ENCODE measurements at regions not wholly inside any gene's neighbourhood (a gene's known extent, or its start where the extent isn't known, plus 50 kb on each side); places are given as distances from the start of the nearest gene placed in this dataset.

GRCh38 chr10:62560201-62560819, 186.1 kb downstream of the ZNF365 start:
- DNase-seq (ENCODE audit: low read depth, low spot score): no peak
- Histone ChIP-seq H3K9ac (replicated peaks; ENCODE audit: extremely low read depth, insufficient read depth, low read length) (no peak overlapping the region), H3K79me2 (ENCODE audit: control insufficient read depth, insufficient read depth, low read length) (no peaks in the 10 kb centered on the region), H3K4me1 (ENCODE audit: control insufficient read depth, extremely low read depth, insufficient read depth, low read length) (no peaks in the 10 kb centered on the region), H3K27ac (ENCODE audit: insufficient read depth, low read depth, low read length) (no peak overlapping the region), H4K20me1 (replicated peaks; ENCODE audit: control insufficient read depth, extremely low read depth, insufficient read depth, low read length) (no peaks in the 10 kb centered on the region), H2AFZ (ENCODE audit: low read depth, low read length) (no peak overlapping the region), H3K9me3 (replicated peaks; ENCODE audit: control insufficient read depth, insufficient read depth, low read length) (no peaks in the 10 kb centered on the region), H3K27me3 (ENCODE audit: control insufficient read depth in 2 of 2, insufficient read depth in 2 of 2, low read length in 2 of 2) (no peaks in the 10 kb centered on the region), H3K4me2 (ENCODE audit: insufficient read depth, low read length) (no peak overlapping the region), H3K9me1 (replicated peaks; ENCODE audit: control insufficient read depth, extremely low read depth, insufficient read depth, low read length) (no peaks in the 10 kb centered on the region), H3K4me3 (replicated peaks in 1 of 3; ENCODE audit: insufficient read depth in 1 of 3, low read depth in 1 of 3, low read length in 3 of 3) (no peak overlapping the region), H3K36me3 (ENCODE audit: control insufficient read depth in 2 of 2, extremely low read depth in 1 of 2, insufficient read depth in 2 of 2, low read length in 2 of 2) (no peaks in the 10 kb centered on the region)
- BruUV-seq (replicated peaks): no TSS peak
- FAIRE-seq: no peak
- CTCF ChIA-PET: no interaction called here
- TF ChIP-seq CTCF (IDR thresholded peaks at IDR 0.05; ENCODE audit: extremely low read depth in 1 of 2, insufficient read depth in 1 of 2, low read depth in 1 of 2, low read length in 2 of 2) (no peak), POLR2AphosphoS5 (IDR thresholded peaks at IDR 0.05; ENCODE audit: insufficient read depth, low read depth, low read length) (no peak), MAX (IDR thresholded peaks at IDR 0.05; ENCODE audit: insufficient read depth, insufficient read length) (no peak), EZH2 (IDR thresholded peaks at IDR 0.05; ENCODE audit: borderline replicate concordance, low read depth, low read length, severe bottlenecking) (no peak), FOS (IDR thresholded peaks at IDR 0.05; ENCODE audit: borderline replicate concordance, insufficient read depth, low read length) (no peak), JUN (IDR thresholded peaks at IDR 0.05; ENCODE audit: borderline replicate concordance, insufficient read depth, insufficient read length, low read depth) (no peak), GATA2 (IDR thresholded peaks at IDR 0.05; ENCODE audit: insufficient read depth, insufficient read length, low read depth, low read length) (no peak), MYC (IDR thresholded peaks at IDR 0.05; ENCODE audit: low read depth, low read length) (no peak), POLR2A (IDR thresholded peaks at IDR 0.05; ENCODE audit: low read depth, low read length) (no peak)
- intact Hi-C loops (cut with micrococcal nuclease) (no loop called here), dilution Hi-C loops (cut with MboI; ENCODE audit: extremely low pct_ligation_motif_present, low sequenced_read_pairs) (no loop called here)
- POLR2A ChIA-PET: no interaction called here
